ENCODE measurements at regions not wholly inside any gene's neighbourhood (a gene's known extent, or its start where the extent isn't known, plus 50 kb on each side); places are given as distances from the start of the nearest gene placed in this dataset.
A peak's percentile ranks its signal among the peaks of the same experiment; 100 is the strongest.

DNA sequence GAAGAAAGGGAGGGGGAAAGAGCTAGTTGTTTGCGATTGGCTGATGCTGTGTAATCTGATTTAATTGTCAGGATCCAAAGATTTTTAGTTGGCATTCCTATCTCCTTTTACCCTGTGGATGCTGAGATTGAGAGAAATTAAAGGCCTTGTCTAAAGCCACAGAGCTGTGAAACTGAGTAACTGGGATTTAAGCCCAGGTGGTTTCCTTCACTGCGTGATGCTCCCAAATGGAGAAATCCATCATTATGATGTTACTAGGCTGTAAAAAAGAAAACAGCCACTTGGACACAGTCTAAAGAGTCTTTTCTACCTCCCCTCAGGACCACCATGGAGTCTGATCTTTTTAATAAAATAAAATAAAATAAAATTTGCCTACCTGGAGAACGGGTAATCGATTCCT lies 883.0 kb upstream of the NR2F2 start:
- DNase-seq (ENCODE audit: low spot score), result no peak

DNA sequence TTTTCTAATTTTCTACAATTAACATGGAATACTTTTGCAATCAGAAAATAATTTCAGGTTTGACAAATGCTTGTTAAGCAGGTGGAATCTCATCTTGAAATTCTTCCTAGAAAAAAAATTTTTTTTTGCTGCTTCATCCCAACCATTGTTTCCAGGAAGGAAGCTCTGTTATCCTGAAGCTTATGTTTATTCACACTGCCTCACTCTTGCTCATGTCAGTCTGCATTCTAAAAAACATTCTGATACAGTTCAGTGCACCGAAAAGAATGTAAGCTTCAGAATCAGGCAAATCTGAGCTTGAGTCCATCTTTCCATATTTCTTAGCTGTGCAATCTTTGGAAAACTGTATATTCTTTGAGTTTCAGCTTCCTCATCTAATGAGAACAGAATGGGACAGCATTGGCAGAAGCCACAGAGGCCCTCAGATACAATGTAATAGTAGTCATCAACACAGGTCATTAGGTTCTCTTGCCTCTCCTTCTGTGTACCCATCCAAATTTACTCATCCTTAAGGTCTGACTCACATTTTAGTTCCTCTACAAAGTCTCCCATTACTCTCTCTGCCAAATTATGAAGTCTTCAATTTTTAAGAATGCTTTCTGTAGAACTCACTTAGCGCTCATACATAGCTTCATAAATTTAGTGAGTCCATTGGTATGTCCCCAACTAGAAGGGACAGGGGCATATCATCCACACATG lies 881.8 kb upstream of the NR2F2 start:
- DNase-seq (ENCODE audit: low spot score), result no peak

- DNase-seq (ENCODE audit: low spot score), result no peak
Measured at GRCh38 chr15:95449230-95449628, 881.3 kb upstream of the NR2F2 start.

GRCh38 chr15:95450413-95450812 lies 880.1 kb upstream of the NR2F2 start:
- DNase-seq (ENCODE audit: low spot score), result peak; percentile 5

- DNase-seq (ENCODE audit: low spot score), result no peak
Measured at GRCh38 chr15:95451938-95452337, 878.6 kb upstream of the NR2F2 start.

- no peak for DNase-seq (ENCODE audit: low spot score)
Measured at GRCh38 chr15:95454403-95455262, 875.9 kb upstream of the NR2F2 start.

- DNase-seq (ENCODE audit: low spot score), result no peak
Measured at GRCh38 chr15:95457520-95457919, 873.0 kb upstream of the NR2F2 start.

- no peak for DNase-seq (ENCODE audit: low spot score)
Measured at GRCh38 chr15:95458721-95459120, 871.8 kb upstream of the NR2F2 start.

DNA sequence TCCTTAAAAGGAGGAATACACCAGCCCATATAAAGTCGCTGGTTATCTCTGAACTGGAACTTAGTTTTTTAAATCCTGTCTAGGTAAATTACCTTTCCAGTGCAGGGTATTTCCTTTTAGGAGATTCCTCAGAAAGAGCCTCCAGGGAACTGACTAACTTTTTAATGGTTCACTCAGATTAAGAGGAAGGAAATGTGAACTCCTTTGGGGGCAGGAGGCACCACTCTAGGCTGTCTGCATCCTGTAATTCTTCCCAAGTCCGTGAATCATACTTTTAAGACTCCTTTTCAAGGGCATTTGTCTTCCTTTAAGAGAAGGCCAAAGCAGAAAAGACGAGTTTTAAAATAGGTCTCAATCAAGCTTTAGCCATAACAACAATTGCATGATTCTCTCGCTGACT lies 871.2 kb upstream of the NR2F2 start:
- DNase-seq (ENCODE audit: low spot score), result peak; percentile 23

GRCh38 chr15:95464509-95464908 lies 866.0 kb upstream of the NR2F2 start:
- no peak for DNase-seq (ENCODE audit: low spot score)

GRCh38 chr15:95468820-95469219 lies 861.7 kb upstream of the NR2F2 start:
- DNase-seq (ENCODE audit: low spot score), result no peak

GRCh38 chr15:95469496-95470000 lies 861.0 kb upstream of the NR2F2 start:
- no peak for DNase-seq (ENCODE audit: low spot score)

- no peak for DNase-seq (ENCODE audit: low spot score)
Measured at GRCh38 chr15:95470529-95470928, 860.0 kb upstream of the NR2F2 start.

DNA sequence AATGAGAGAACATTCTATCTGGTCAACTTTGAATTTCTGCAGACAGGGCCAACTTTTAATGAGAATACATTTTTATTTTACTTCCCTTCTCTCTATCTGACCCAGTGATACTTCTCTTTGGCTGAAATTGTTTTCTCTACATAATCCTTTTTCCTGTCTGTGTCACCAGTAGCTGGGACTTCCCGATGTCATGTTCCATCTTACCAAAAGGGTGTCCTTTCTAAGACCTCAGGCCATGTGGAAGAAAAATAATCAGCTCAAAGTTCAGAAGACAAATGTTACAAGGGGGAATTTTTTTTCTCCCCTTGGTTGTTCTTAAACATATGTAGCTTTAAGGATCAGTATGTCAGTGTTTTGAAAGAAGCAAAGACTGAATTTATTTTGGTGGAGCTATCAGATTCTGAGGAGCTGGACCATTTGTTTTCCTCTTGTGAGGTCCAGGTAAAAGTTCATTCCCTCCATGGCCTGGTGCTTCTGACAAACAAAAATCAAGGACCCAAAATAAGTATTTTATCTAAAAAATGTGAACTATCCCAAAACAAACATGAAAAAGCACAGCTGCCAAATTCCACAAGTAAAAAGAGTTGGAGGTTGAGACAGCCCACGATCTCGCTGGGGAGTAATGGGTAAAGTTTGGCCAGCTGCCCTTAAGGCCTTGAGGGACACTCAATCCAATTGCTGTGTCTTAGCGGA lies 859.4 kb upstream of the NR2F2 start:
- DNase-seq (ENCODE audit: low spot score), result peak; percentile 3

DNA sequence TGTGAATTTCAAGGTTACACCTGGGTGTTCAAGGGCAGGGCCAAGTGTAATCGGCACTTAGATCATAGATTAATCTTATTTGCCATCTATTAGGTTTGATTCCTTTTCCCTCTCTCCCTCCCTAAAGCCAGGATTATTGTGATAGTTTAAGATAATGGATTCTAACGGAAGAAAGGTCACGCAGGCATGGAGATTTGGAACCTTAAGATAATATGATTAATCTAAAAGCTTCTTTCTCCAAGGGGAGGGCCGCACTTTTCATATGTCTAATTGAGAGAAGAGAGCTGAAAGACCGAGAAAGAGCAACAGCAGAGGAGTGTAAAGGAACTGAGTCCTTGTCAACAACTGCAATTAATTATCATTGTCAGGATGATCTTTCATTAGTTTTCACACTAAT lies 858.8 kb upstream of the NR2F2 start:
- no peak for DNase-seq (ENCODE audit: low spot score)

DNA sequence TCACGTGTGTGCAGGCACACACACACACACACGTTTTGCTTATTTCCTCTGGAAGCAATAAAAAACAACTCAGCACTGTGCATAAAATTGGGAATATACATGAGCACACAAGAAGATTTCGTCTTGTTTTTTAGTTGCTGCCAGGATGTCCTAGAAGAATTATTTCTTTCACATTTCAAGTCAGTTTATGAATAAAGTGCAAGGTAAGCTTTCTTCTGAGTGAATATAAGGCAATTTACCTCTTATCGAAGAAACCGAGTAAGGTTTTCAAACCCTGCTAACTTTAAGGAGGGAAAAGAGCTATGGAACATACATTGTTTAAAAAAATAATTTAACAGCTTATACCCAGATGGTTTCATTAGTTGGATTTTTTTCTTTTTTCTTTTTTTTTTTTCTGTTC lies 855.4 kb upstream of the NR2F2 start:
- DNase-seq (ENCODE audit: low spot score), result no peak

GRCh38 chr15:95479308-95479707 lies 851.2 kb upstream of the NR2F2 start:
- no peak for DNase-seq (ENCODE audit: low spot score)

GRCh38 chr15:95485367-95485766 lies 845.1 kb upstream of the NR2F2 start:
- no peak for DNase-seq (ENCODE audit: low spot score)

- DNase-seq (ENCODE audit: low spot score), result peak; percentile 14
Measured at GRCh38 chr15:95486224-95486623, 844.3 kb upstream of the NR2F2 start.

DNA sequence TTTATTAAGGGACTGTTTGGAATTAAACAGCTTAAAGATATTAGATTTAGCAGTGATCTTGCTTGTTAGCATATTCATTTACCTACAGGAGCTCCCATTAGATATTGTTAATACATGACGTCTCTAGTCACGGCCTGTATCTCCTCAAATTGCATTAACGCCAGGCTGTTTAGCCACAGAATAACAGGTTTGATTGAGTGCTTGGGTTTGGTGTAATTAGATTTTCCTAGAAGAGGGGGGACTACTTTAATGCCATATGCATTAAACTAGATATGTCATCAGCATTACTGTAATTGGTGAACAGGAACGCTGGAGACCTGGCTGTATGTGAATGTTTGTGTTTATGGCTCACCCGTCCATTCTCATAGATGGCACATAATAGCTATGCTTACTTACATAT lies 841.4 kb upstream of the NR2F2 start:
- no peak for DNase-seq (ENCODE audit: low spot score)

DNA sequence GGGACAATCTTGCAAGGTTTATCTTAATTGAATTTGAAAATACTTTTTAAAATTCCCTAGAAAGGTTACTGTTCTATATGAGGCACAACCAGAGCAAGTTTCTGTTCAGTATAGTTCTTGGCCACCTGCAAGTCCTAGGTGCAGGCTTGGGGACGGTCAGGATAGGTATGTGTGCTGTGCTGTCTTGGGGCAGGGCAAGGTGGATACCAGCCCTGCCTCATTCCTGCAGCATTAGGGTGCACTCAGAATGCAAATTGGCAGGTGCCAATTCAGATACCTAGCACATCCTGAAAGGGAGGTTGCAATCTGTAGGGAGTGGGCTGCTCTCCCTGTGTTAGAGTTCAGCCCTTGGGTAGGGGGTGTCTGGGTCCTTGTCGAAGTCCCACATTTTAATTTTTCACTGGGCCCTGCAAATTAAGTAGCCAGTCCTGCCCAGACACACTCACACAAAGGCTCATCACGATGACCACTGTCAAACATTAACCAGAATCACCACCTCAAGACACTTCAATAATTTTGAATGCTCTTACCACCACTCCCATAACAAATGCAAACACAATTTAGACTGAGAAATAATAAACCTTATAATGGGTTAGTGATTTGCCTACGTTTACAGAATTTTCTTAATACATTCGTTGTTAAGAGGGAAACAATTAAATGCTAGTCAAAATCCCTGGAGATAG lies 838.0 kb upstream of the NR2F2 start:
- DNase-seq (ENCODE audit: low spot score), result no peak

GRCh38 chr15:95494971-95495541 lies 835.4 kb upstream of the NR2F2 start:
- no peak for DNase-seq (ENCODE audit: low spot score)
